ENCODE measurements at regions not wholly inside any gene's neighbourhood (a gene's known extent, or its start where the extent isn't known, plus 50 kb on each side); places are given as distances from the start of the nearest gene placed in this dataset.

DNA sequence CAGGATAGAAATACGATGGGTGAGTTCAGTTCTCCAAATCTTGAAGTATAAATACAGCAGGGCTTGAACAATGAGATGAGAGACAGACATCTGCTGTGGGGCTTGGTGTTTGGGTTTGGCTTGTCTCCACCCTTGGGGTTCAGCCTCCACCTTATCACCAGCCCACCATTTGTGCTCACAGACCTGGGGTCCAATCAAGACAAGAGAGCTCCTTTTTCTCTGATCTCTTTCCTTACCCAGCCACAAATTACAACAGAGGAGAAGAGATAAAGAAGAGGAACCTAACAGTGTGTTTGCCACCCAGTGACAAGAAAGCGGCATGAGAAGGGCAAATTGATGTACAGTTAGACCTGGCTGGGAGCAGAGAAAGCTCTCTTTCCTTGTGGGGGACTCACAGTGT is 204.5 kb upstream of the CXCR4 start:
- TF ChIP-seq POLR2AphosphoS2 (conservative IDR thresholded peaks at IDR 0.05; ENCODE audit: low read length) (no peak), CEBPB (IDR thresholded peaks at IDR 0.05) (no peak), POLR2A (IDR thresholded peaks at IDR 0.05; ENCODE audit: low read length) (no peak), KDM1A (IDR thresholded peaks at IDR 0.05; ENCODE audit: low read depth) (no peak)
- TF ChIP-seq, protein P1, sequence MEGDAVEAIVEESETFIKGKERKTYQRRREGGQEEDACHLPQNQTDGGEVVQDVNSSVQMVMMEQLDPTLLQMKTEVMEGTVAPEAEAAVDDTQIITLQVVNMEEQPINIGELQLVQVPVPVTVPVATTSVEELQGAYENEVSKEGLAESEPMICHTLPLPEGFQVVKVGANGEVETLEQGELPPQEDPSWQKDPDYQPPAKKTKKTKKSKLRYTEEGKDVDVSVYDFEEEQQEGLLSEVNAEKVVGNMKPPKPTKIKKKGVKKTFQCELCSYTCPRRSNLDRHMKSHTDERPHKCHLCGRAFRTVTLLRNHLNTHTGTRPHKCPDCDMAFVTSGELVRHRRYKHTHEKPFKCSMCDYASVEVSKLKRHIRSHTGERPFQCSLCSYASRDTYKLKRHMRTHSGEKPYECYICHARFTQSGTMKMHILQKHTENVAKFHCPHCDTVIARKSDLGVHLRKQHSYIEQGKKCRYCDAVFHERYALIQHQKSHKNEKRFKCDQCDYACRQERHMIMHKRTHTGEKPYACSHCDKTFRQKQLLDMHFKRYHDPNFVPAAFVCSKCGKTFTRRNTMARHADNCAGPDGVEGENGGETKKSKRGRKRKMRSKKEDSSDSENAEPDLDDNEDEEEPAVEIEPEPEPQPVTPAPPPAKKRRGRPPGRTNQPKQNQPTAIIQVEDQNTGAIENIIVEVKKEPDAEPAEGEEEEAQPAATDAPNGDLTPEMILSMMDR (IDR thresholded peaks at IDR 0.05) = no peak

Measured in A549 (cell line).